Pancreas (tissue), 10 donors: ENCODE measurements at regions not wholly inside any gene's neighbourhood (a gene's known extent, or its start where the extent isn't known, plus 50 kb on each side); places are given as distances from the start of the nearest gene placed in this dataset.

Source experiments
- ATAC-seq, 4 donors: fragments of 200-7000 bp; cut with Tn5 transposase; one replicate each; pipeline versions ENCODE4 v1.8.0 to v1.9.1; 2020; ENCODE audit warnings: mild to moderate bottlenecking in 4 of 4, moderate library complexity in 4 of 4
- DNase-seq, 6 donors: peaks; one replicate each; pipeline ENCODE4 v3.0.0-alpha.2; 2020
- FAIRE-seq: peaks from 2 replicates; lab custom pipeline; 2012; peaks lifted over from hg19 to GRCh38; lab: Jason Lieb, UNC
- H3K27ac ChIP-seq, 4 donors: fragments of 200-600 bp; sonication (generic); 1 replicate in 3 of 4; 2 replicates in 1 of 4; pipeline versions ENCODE4 v1.5.0 to v1.8.0; 2020
- H3K27me3 ChIP-seq, 4 donors: fragments of 200-600 bp; one replicate each; pipeline ENCODE4 v1.8.0; 2021
- H3K36me3 ChIP-seq, 3 donors: fragments of 200-600 bp; sonication (generic) in 1 of 3; one replicate each; pipeline versions ENCODE4 v1.5.0 to v1.8.0; 2020 to 2021
- H3K4me1 ChIP-seq, 3 donors: fragments of 200-600 bp; one replicate each; pipeline ENCODE4 v1.8.0; 2021
- H3K4me3 ChIP-seq, 4 donors: fragments of 200-600 bp; sonication (generic) in 2 of 4; one replicate each; pipeline versions ENCODE4 v1.5.0 to v1.8.0; 2020 to 2021
- H3K9me3 ChIP-seq, 4 donors: fragments of 200-600 bp; one replicate each; pipeline ENCODE4 v1.8.0; 2021
- CTCF ChIP-seq, 4 donors: fragments of 200-600 bp; sonication (generic) in 3 of 4; IDR thresholded peaks; one replicate each; pipeline versions ENCODE4 v1.5.0 to v1.8.0; 2021; ENCODE audit warnings: antibody characterized with exemption in 4 of 4
- WGBS, 2 donors: extraction: QIAGEN DNeasy Blood & Tissue Kit; methylation state at CpG; one replicate each; pipeline ENCODE4 v1.1.7; 2013; 5-methylcytosine and 5-hydroxymethylcytosine counted together
- intact Hi-C, 3 donors: fragments of 100-400 bp; cut with DNase I; formaldehyde crosslinking; loops; one replicate each; pipeline versions ENCODE4 v1.11.1 to v1.14.2; 2022
- donor health status: healthy with polysubstance abuse.
- donor health status: DM: no; HTN: no; CAD: no; lungs with moderate emphysema.
- donor health status: DM: no; HTN: no; CAD: no.
- donor health status: control.
- donor health status: control.
- donor health status: Bipolar disorder and iron deficiency.
- donor health status: DM: yes; HTN: yes; CAD: no.
- donor health status: DM: no; HTN: no; CAD: no.
- donor health status: DM: no; HTN: no; CAD: no.
- donor health status: DM: yes; HTN: yes; CAD: no.

- TF ChIP-seq CTCF (IDR thresholded peaks at IDR 0.05): no peak
- H3K4me1 ChIP-seq: peaks cover 8 to 14% (median 11%) of the 10 kb centered on the region in 3 donors
- no peaks in the 10 kb centered on the region for H3K36me3 ChIP-seq
- H3K4me3 ChIP-seq: no peak overlapping the region
- no peak for DNase-seq
- no peak for FAIRE-seq
- no peak for ATAC-seq
- no peaks in the 10 kb centered on the region for H3K27me3 ChIP-seq
- 96 to 100% methylated on average over 3 of the region's 3 CpGs for WGBS, 2 donors
- intact Hi-C loops: no loop called here
- H3K27ac ChIP-seq: no peak overlapping the region
- no peaks in the 10 kb centered on the region for H3K9me3 ChIP-seq
Measured at GRCh38 chr15:39397883-39398282, 183.0 kb upstream of the THBS1 start.

GRCh38 chr15:39399600-39399999, 181.3 kb upstream of the THBS1 start:
- Histone ChIP-seq H3K9me3 (no peaks in the 10 kb centered on the region), H3K4me1 (peaks cover 0 to 8% (median 7%) of the 10 kb centered on the region in 3 donors), H3K27me3 (no peaks in the 10 kb centered on the region), H3K36me3 (no peaks in the 10 kb centered on the region), H3K27ac (no peak overlapping the region), H3K4me3 (no peak overlapping the region)
- intact Hi-C loops: no loop called here
- no peak for DNase-seq
- no peak for FAIRE-seq
- no peak for ATAC-seq
- WGBS, 2 donors: 97% methylated on average over 2 of the region's 2 CpGs
- TF ChIP-seq CTCF (IDR thresholded peaks at IDR 0.05): no peak

- Histone ChIP-seq H3K27me3 (no peaks in the 10 kb centered on the region), H3K4me3 (no peak overlapping the region), H3K27ac (no peak overlapping the region), H3K4me1 (peaks cover 0 to 7% (median 6%) of the 10 kb centered on the region in 3 donors), H3K9me3 (no peaks in the 10 kb centered on the region), H3K36me3 (no peaks in the 10 kb centered on the region)
- TF ChIP-seq CTCF (IDR thresholded peaks at IDR 0.05): no peak
- WGBS, 2 donors: 97 to 100% methylated on average over 1 of the region's 1 CpG
- intact Hi-C loops: no loop called here
- no peak for FAIRE-seq
- no peak for DNase-seq
- no peak for ATAC-seq
Measured at GRCh38 chr15:39400002-39400401, 180.9 kb upstream of the THBS1 start.

- WGBS, 2 donors: 86 to 93% methylated on average over 7 of the region's 7 CpGs
- no peaks in the 10 kb centered on the region for H3K27me3 ChIP-seq
- no peak for DNase-seq
- H3K27ac ChIP-seq: no peak overlapping the region
- peak in 1 of 4 donors; percentile 42 for ATAC-seq
- H3K9me3 ChIP-seq: no peaks in the 10 kb centered on the region
- H3K4me3 ChIP-seq: no peak overlapping the region
- no peak for TF ChIP-seq CTCF (IDR thresholded peaks at IDR 0.05)
- peaks cover 0 to 7% (median 6%) of the 10 kb centered on the region in 3 donors for H3K4me1 ChIP-seq
- intact Hi-C loops: no loop called here
- H3K36me3 ChIP-seq: no peaks in the 10 kb centered on the region
- no peak for FAIRE-seq
Measured at GRCh38 chr15:39400821-39401550, 179.9 kb upstream of the THBS1 start.

- TF ChIP-seq CTCF (IDR thresholded peaks at IDR 0.05): no peak
- ATAC-seq (peak in 3 of 4 donors; percentile 32 to 62 (median 44)), DNase-seq (no peak), FAIRE-seq (no peak)
- Histone ChIP-seq H3K27me3 (no peaks in the 10 kb centered on the region), H3K4me1 (peaks cover 0 to 7% (median 6%) of the 10 kb centered on the region in 3 donors), H3K4me3 (no peak overlapping the region), H3K27ac (no peak overlapping the region), H3K9me3 (no peaks in the 10 kb centered on the region), H3K36me3 (no peaks in the 10 kb centered on the region)
- intact Hi-C loops: no loop called here
- WGBS, 2 donors: 9 to 11% methylated on average over 3 of the region's 3 CpGs
Measured at GRCh38 chr15:39403640-39404117, 177.2 kb upstream of the THBS1 start.
